ENCODE measurements at regions not wholly inside any gene's neighbourhood (a gene's known extent, or its start where the extent isn't known, plus 50 kb on each side); places are given as distances from the start of the nearest gene placed in this dataset.
"Not testable (repeated sequence)": the region's sequence is repeated elsewhere in the genome, so short reads cannot be mapped to it uniquely, and the experiment has no call there.

GRCh38 chr1:149635290-149635899 lies 51.7 kb downstream of the PPIAL4C start:
- FAIRE-seq; CTCF ChIA-PET; H3K4me3 ChIP-seq; H3K4me1 ChIP-seq; H3K9me3 ChIP-seq; H3K27ac ChIP-seq; DNase-seq (ENCODE audit: low read depth in 1 of 2, low spot score in 1 of 2); POLR2A ChIA-PET; ATAC-seq: not testable (repeated sequence)
- peak overlapping the region; percentile 56 for H3K4me2 ChIP-seq
- WGBS (ENCODE audit: missing lambda C conversion rate) = 53% methylated on average over 10 of the region's 10 CpGs

GRCh38 chr1:149636286-149637122 lies 52.9 kb downstream of the PPIAL4C start:
- WGBS (ENCODE audit: missing lambda C conversion rate) = under 1% methylated on average over 31 of the region's 41 CpGs
- H3K27ac ChIP-seq = peak overlapping the region; percentile 81 to 96
- H3K4me3 ChIP-seq = peak overlapping the region; percentile 36
- H3K4me1 ChIP-seq; CTCF ChIA-PET; POLR2A ChIA-PET; FAIRE-seq; H3K9me3 ChIP-seq; TF ChIP-seq FOSL2 (IDR thresholded peaks at IDR 0.05): not testable (repeated sequence)
- peak overlapping the region; percentile 56 for H3K4me2 ChIP-seq
- DNase-seq (ENCODE audit: low read depth in 1 of 2, low spot score in 1 of 2) = peak; percentile 81 to 91
- TF ChIP-seq ATOH8 (CRISPR knock-in tag; IDR thresholded peaks at IDR 0.05; ENCODE audit: low read depth) (peak; percentile 91), BCL3 (IDR thresholded peaks at IDR 0.05) (peak; percentile 99), HOXB5 (CRISPR knock-in tag; IDR thresholded peaks at IDR 0.05) (peak; percentile 84; the same call in 1 of the 2 replicates), PBX3 (IDR thresholded peaks at IDR 0.05) (peak; percentile 87), HMGXB4 (CRISPR knock-in tag; IDR thresholded peaks at IDR 0.05; ENCODE audit: borderline replicate concordance) (peak; percentile 70; the same call in 1 of the 2 replicates), JUN (IDR thresholded peaks at IDR 0.05) (peak; percentile 99 to 100), HOXA7 (CRISPR knock-in tag; IDR thresholded peaks at IDR 0.05) (peak; percentile 99), POLR2A (IDR thresholded peaks at IDR 0.05; ENCODE audit: low read length) (peak; percentile 97), TP53 (CRISPR knock-in tag; IDR thresholded peaks at IDR 0.05) (peak; percentile 98), RAD21 (conservative IDR thresholded peaks at IDR 0.05 in 1 of 2, IDR thresholded peaks at IDR 0.05 in 1 of 2) (peak in 1 of 2 experiments; percentile 9; a peak in 1 of 5 replicates), EHF (CRISPR knock-in tag; IDR thresholded peaks at IDR 0.05) (peak; percentile 77; the same call in 1 of the 2 replicates), CEBPB (IDR thresholded peaks at IDR 0.05) (peak in 1 of 2 experiments; percentile 76; a peak in 2 of 4 replicates), FOSL2 (CRISPR knock-in tag; IDR thresholded peaks at IDR 0.05) (peak; percentile 63), RARB (CRISPR knock-in tag; IDR thresholded peaks at IDR 0.05) (peak; percentile 99), FOSB (CRISPR knock-in tag; IDR thresholded peaks at IDR 0.05) (peak; percentile 99), MAX (IDR thresholded peaks at IDR 0.05) (peak; percentile 65; the same call in 1 of the 2 replicates), MAZ (IDR thresholded peaks at IDR 0.05; ENCODE audit: borderline replicate concordance, low read depth, low read length) (peak; percentile 72; the same call in 1 of the 2 replicates), MAFK (IDR thresholded peaks at IDR 0.05; ENCODE audit: partially characterized antibody) (peak; percentile 77), REST (IDR thresholded peaks at IDR 0.05) (peak; percentile 73), CHD2 (IDR thresholded peaks at IDR 0.05; ENCODE audit: low read length, partially characterized antibody) (peak; percentile 31), ZFP36 (IDR thresholded peaks at IDR 0.05; ENCODE audit: borderline replicate concordance, partially characterized antibody) (peak; percentile 13), TFCP2L1 (CRISPR knock-in tag; IDR thresholded peaks at IDR 0.05) (peak; percentile 99), GATA3 (IDR thresholded peaks at IDR 0.05; ENCODE audit: borderline replicate concordance) (peak; percentile 73)
- ATAC-seq = peak; percentile 97

GRCh38 chr1:149638481-149638880 lies 54.8 kb downstream of the PPIAL4C start:
- H3K9me3 ChIP-seq; DNase-seq (ENCODE audit: low read depth in 1 of 2, low spot score in 1 of 2); POLR2A ChIA-PET; FAIRE-seq; H3K4me3 ChIP-seq; CTCF ChIA-PET; ATAC-seq; H3K27ac ChIP-seq; H3K4me1 ChIP-seq: not testable (repeated sequence)
- H3K4me2 ChIP-seq = peak overlapping the region; percentile 14; the same call in 1 of the 3 replicates
- WGBS (ENCODE audit: missing lambda C conversion rate) = 89% methylated on average over 8 of the region's 8 CpGs
